Hematopoietic multipotent progenitor cell treated with erythropoietin and hydrocortisone succinate and interleukin-3 and kit ligand, for 4 days (in vitro differentiated cells): ENCODE measurements at regions not wholly inside any gene's neighbourhood (a gene's known extent, or its start where the extent isn't known, plus 50 kb on each side); places are given as distances from the start of the nearest gene placed in this dataset.

Source experiments
- DNase-seq: peaks from one replicate; pipeline ENCODE4 v3.0.0-alpha.2; 2015

GRCh38 chr4:3818371-3818770 lies 52.2 kb downstream of the ADRA2C start:
- no peak for DNase-seq

- no peak for DNase-seq
Observed at GRCh38 chr4:3819210-3819919, 53.2 kb downstream of the ADRA2C start.

GRCh38 chr4:3820016-3820805 lies 54.0 kb downstream of the ADRA2C start:
- no peak for DNase-seq

GRCh38 chr4:3820806-3821579 lies 54.8 kb downstream of the ADRA2C start:
- no peak for DNase-seq

GRCh38 chr4:3821580-3822229 lies 55.5 kb downstream of the ADRA2C start:
- DNase-seq = no peak

GRCh38 chr4:3822230-3822947 lies 56.2 kb downstream of the ADRA2C start:
- DNase-seq = no peak

- no peak for DNase-seq
Observed at GRCh38 chr4:3823496-3824341, 57.5 kb downstream of the ADRA2C start.

- DNase-seq = no peak
Observed at GRCh38 chr4:3824521-3825270, 58.5 kb downstream of the ADRA2C start.

GRCh38 chr4:3825530-3825929 lies 59.3 kb downstream of the ADRA2C start:
- DNase-seq = no peak

- no peak for DNase-seq
Observed at GRCh38 chr4:3826247-3827172, 60.3 kb downstream of the ADRA2C start.

- no peak for DNase-seq
Observed at GRCh38 chr4:3827616-3828492, 61.7 kb downstream of the ADRA2C start.

- no peak for DNase-seq
Observed at GRCh38 chr4:3828546-3828945, 62.4 kb downstream of the ADRA2C start.

GRCh38 chr4:3829211-3829955 lies 63.2 kb downstream of the ADRA2C start:
- no peak for DNase-seq

GRCh38 chr4:3829956-3830773 lies 64.0 kb downstream of the ADRA2C start:
- no peak for DNase-seq

GRCh38 chr4:3830774-3831528 lies 64.8 kb downstream of the ADRA2C start:
- no peak for DNase-seq
